A673 (cell line): ENCODE measurements at regions not wholly inside any gene's neighbourhood (a gene's known extent, or its start where the extent isn't known, plus 50 kb on each side); places are given as distances from the start of the nearest gene placed in this dataset.

Experiments used
- BruUV-seq: library from RNA; stranded (reverse); fragments of 400-500 nt; replicated peaks from 2 replicates; lab custom pipeline; 2021; lab: Mats Ljungman, UMichigan
- CTCF ChIA-PET: fragments of 300-600 bp; sonication (Branson Sonifier 250); formaldehyde crosslinking; loops from one replicate; lab custom pipeline; 2022; ENCODE audit warnings: antibody characterized with exemption; lab: Charles Lee
- POLR2A ChIA-PET: fragments of 300-600 bp; sonication (Branson Sonifier 250); formaldehyde crosslinking; loops from one replicate; lab custom pipeline; 2022; ENCODE audit warnings: antibody characterized with exemption; ENCODE audit not compliant: low non-redundant PET; lab: Charles Lee
- DNase-seq: peaks from one replicate; pipeline ENCODE4 v3.0.0-alpha.2; 2015; ENCODE audit warnings: low spot score
- H3K27ac ChIP-seq: fragments of 200-600 bp; sonication (generic); 2 replicates; pipeline ENCODE4 v1.5.1; 2016; ENCODE audit warnings: mixed run types, low read depth, mild to moderate bottlenecking, mixed read lengths, antibody characterized with exemption, low read length; ENCODE audit not compliant: poor library complexity, severe bottlenecking
- H3K27me3 ChIP-seq: fragments of 200-600 bp; sonication (generic); replicated peaks from 2 replicates; pipeline ENCODE4 v1.6.1; 2017; ENCODE audit warnings: mixed run types, low read depth, mild to moderate bottlenecking, mixed read lengths, antibody characterized with exemption, low read length; ENCODE audit not compliant: insufficient read depth, poor library complexity
- H3K36me3 ChIP-seq: fragments of 200-600 bp; sonication (generic); 2 replicates; pipeline ENCODE4 v1.6.1; 2016; ENCODE audit warnings: mixed run types, mild to moderate bottlenecking, mixed read lengths, antibody characterized with exemption, low read length; ENCODE audit not compliant: insufficient read depth, poor library complexity, severe bottlenecking
- H3K4me1 ChIP-seq: fragments of 200-600 bp; sonication (generic); 2 replicates; pipeline ENCODE4 v1.6.1; 2017; ENCODE audit warnings: mixed run types, mild to moderate bottlenecking, mixed read lengths, antibody characterized with exemption, low read length; ENCODE audit not compliant: insufficient read depth, poor library complexity, severe bottlenecking
- H3K4me3 ChIP-seq: fragments of 200-600 bp; sonication (generic); 2 replicates; pipeline ENCODE4 v1.5.1; 2016; ENCODE audit warnings: low read depth, mixed run types, mild to moderate bottlenecking, mixed read lengths, low read length; ENCODE audit not compliant: poor library complexity, severe bottlenecking
- H3K9me3 ChIP-seq: fragments of 200-600 bp; sonication (generic); 2 replicates; pipeline ENCODE4 v1.6.1; 2016; ENCODE audit warnings: mixed run types, low read depth, mild to moderate bottlenecking, mixed read lengths, antibody characterized with exemption, low read length; ENCODE audit not compliant: poor library complexity, severe bottlenecking
- EZH2 ChIP-seq: fragments of 200-600 bp; sonication (generic); IDR thresholded peaks from 2 replicates; pipeline ENCODE4 v1.6.1; 2017; ENCODE audit warnings: borderline replicate concordance, low read depth, mild to moderate bottlenecking, mixed read lengths, antibody characterized with exemption, low read length; ENCODE audit not compliant: poor library complexity, severe bottlenecking
- intact Hi-C: fragments of 100-400 bp; cut with micrococcal nuclease; formaldehyde crosslinking; loops from one replicate; pipeline ENCODE4 v1.10.0; 2022; ENCODE audit not compliant: unreplicated experiment
- TF ChIP-seq, protein P1 (sequence below): fragments of 300-800, 200-600 bp; sonication (generic); conservative IDR thresholded peaks from 2 replicates; pipeline ENCODE4 v1.5.1; 2017; ENCODE audit warnings: low read depth, mild to moderate bottlenecking, antibody characterized with exemption, low read length, moderate library complexity, mixed read lengths

DNA sequence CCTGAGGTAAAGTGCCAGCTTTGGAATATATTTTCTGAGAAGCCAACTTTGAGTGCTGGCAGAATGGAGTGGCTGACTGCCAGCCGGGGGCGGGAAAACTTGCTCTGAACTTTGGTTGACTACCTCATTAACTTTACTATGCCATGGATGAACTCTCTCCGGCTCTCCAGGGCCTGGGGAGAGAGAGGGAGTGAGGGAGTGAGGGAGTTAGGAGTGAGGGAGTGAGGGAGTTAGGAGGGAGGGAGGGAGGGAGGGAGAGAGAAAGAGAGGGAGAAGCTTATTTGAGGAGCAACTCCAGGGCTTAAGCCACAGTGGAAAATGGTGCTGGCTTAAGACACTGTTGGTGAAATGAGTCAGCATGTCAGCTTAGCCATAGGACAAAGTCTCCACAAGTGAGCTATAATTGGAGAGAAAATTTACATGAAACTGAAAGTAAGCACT, 280.9 kb upstream of the RPS6KA3 start:
- no peaks in the 10 kb centered on the region for H3K27me3 ChIP-seq
- intact Hi-C loops: no loop called here
- no peak overlapping the region for H3K27ac ChIP-seq
- peak; percentile 31 for DNase-seq
- POLR2A ChIA-PET: no interaction called here
- H3K4me3 ChIP-seq: no peak overlapping the region
- CTCF ChIA-PET: no interaction called here
- BruUV-seq: no TSS peak
- peaks cover 9% of the 10 kb centered on the region for H3K9me3 ChIP-seq
- H3K36me3 ChIP-seq: no peaks in the 10 kb centered on the region
- peaks cover 5% of the 10 kb centered on the region for H3K4me1 ChIP-seq
- no peak for TF ChIP-seq EZH2
- TF ChIP-seq, protein P1, sequence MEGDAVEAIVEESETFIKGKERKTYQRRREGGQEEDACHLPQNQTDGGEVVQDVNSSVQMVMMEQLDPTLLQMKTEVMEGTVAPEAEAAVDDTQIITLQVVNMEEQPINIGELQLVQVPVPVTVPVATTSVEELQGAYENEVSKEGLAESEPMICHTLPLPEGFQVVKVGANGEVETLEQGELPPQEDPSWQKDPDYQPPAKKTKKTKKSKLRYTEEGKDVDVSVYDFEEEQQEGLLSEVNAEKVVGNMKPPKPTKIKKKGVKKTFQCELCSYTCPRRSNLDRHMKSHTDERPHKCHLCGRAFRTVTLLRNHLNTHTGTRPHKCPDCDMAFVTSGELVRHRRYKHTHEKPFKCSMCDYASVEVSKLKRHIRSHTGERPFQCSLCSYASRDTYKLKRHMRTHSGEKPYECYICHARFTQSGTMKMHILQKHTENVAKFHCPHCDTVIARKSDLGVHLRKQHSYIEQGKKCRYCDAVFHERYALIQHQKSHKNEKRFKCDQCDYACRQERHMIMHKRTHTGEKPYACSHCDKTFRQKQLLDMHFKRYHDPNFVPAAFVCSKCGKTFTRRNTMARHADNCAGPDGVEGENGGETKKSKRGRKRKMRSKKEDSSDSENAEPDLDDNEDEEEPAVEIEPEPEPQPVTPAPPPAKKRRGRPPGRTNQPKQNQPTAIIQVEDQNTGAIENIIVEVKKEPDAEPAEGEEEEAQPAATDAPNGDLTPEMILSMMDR: no peak

DNA sequence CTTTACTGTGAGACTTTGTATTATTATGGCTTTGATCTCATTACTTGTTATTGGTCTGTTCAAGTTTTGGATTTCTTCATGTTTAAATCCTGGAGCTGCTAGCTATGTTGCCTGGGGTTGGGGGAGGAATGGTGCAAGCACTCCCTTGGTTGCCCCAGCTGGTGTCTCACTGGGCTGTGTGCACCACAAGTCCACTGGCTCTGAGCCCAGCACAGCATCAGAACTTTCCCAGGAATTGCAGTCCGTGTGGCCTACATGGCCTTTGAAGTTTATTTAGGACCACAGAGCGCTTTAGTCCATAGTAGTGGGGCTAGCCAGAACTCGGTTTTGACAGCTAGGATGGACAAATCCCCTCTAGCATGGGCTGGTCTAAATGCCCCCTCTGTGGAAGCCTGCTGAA, 278.8 kb upstream of the RPS6KA3 start:
- Histone ChIP-seq H3K27me3 (no peaks in the 10 kb centered on the region), H3K36me3 (no peaks in the 10 kb centered on the region), H3K27ac (no peak overlapping the region), H3K9me3 (peaks cover 19% of the 10 kb centered on the region), H3K4me3 (no peak overlapping the region), H3K4me1 (peaks cover 5% of the 10 kb centered on the region)
- DNase-seq: no peak
- TF ChIP-seq EZH2: no peak
- TF ChIP-seq, protein P1: no peak
- intact Hi-C loops: no loop called here
- no TSS peak for BruUV-seq
- ChIA-PET CTCF (no interaction called here), POLR2A (no interaction called here)

DNA sequence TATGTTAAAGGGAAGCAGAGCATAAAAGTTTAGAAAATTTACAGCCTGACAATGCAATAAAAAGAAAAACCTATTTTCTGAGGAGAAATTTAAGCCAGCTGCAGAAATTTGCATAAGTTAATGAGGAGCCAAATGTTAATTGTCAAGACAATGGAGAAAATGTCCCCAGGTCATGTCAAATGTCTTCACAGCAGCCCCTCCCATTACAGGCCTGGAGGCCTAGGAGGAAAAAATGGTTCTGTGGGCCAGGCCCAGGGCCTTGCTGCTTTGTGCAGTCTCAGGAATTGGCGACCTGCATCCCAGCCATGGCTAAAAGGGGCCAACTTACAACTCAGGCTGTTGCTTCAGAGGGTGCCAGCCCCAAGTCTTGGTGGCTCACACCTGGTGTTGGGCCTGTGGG, 275.4 kb upstream of the RPS6KA3 start:
- CTCF ChIA-PET: no interaction called here
- Histone ChIP-seq H3K27ac (no peak overlapping the region), H3K9me3 (peaks cover 19% of the 10 kb centered on the region), H3K4me3 (no peak overlapping the region), H3K36me3 (no peaks in the 10 kb centered on the region), H3K4me1 (no peaks in the 10 kb centered on the region), H3K27me3 (no peaks in the 10 kb centered on the region)
- TF ChIP-seq, protein P1: no peak
- no peak for TF ChIP-seq EZH2
- DNase-seq: no peak
- intact Hi-C loops: no loop called here
- POLR2A ChIA-PET: no interaction called here
- BruUV-seq: no TSS peak
